HepG2 (cell line): ENCODE measurements at regions not wholly inside any gene's neighbourhood (a gene's known extent, or its start where the extent isn't known, plus 50 kb on each side); places are given as distances from the start of the nearest gene placed in this dataset.

Experiments used
- GABPB1 ChIP-seq: IDR thresholded peaks from 2 replicates; pipeline ENCODE4 v1.6.1; 2016; ENCODE audit warnings: mild to moderate bottlenecking, missing genetic modification reagents, moderate library complexity, missing compliant biosample characterization
- RAD21 ChIP-seq: fragments of 450-650 bp; formaldehyde crosslinking; IDR thresholded peaks from 2 replicates; pipeline ENCODE4 v1.5.0; 2020; ENCODE audit warnings: mild to moderate bottlenecking
- ZBTB21 ChIP-seq: sonication (generic); formaldehyde crosslinking; IDR thresholded peaks from 2 replicates; pipeline ENCODE4 v1.4.0; 2020; ENCODE audit warnings: missing genetic modification reagents
- ZNF274 ChIP-seq: sonication (generic); formaldehyde crosslinking; IDR thresholded peaks from 2 replicates; pipeline ENCODE4 v1.5.1; 2020; ENCODE audit warnings: mild to moderate bottlenecking, missing genetic modification reagents
- TF ChIP-seq, protein P1 (sequence below): sonication (generic); formaldehyde crosslinking; IDR thresholded peaks from 2 replicates; pipeline ENCODE4 v1.5.0; 2020; ENCODE audit warnings: mild to moderate bottlenecking, missing genetic modification reagents, moderate library complexity
- TF ChIP-seq, protein P2 (sequence below): sonication (generic); formaldehyde crosslinking; IDR thresholded peaks from 2 replicates; pipeline ENCODE4 v1.4.0; 2020; ENCODE audit warnings: missing genetic modification reagents
- TF ChIP-seq, protein P3 (sequence below): sonication (generic); formaldehyde crosslinking; conservative IDR thresholded peaks from 2 replicates; pipeline ENCODE4 v1.4.0; 2020; ENCODE audit warnings: missing genetic modification reagents

DNA sequence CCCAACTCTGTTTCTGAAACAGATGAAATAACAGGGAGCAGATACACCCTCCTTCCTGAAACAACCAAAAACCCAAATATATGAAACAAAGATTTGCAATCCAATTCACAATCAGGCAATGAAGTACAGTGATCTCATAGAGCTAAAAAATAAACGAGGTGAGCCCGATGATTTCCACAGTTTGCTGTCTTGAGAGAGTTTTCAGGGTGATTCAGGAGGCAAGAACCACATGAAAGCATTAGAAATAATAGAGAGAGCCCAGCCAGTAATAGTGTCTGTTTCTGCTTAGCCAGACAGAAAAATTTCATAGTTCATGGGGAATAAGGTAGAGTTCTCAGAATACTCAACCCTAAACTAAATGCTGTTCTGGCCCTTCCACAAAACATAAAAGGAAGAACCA is 296.2 kb downstream of the PDHA2 start:
- no peak for TF ChIP-seq ZBTB21 (CRISPR knock-in tag)
- TF ChIP-seq, protein P1, sequence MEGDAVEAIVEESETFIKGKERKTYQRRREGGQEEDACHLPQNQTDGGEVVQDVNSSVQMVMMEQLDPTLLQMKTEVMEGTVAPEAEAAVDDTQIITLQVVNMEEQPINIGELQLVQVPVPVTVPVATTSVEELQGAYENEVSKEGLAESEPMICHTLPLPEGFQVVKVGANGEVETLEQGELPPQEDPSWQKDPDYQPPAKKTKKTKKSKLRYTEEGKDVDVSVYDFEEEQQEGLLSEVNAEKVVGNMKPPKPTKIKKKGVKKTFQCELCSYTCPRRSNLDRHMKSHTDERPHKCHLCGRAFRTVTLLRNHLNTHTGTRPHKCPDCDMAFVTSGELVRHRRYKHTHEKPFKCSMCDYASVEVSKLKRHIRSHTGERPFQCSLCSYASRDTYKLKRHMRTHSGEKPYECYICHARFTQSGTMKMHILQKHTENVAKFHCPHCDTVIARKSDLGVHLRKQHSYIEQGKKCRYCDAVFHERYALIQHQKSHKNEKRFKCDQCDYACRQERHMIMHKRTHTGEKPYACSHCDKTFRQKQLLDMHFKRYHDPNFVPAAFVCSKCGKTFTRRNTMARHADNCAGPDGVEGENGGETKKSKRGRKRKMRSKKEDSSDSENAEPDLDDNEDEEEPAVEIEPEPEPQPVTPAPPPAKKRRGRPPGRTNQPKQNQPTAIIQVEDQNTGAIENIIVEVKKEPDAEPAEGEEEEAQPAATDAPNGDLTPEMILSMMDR (CRISPR knock-in tag) = no peak
- TF ChIP-seq, protein P2, sequence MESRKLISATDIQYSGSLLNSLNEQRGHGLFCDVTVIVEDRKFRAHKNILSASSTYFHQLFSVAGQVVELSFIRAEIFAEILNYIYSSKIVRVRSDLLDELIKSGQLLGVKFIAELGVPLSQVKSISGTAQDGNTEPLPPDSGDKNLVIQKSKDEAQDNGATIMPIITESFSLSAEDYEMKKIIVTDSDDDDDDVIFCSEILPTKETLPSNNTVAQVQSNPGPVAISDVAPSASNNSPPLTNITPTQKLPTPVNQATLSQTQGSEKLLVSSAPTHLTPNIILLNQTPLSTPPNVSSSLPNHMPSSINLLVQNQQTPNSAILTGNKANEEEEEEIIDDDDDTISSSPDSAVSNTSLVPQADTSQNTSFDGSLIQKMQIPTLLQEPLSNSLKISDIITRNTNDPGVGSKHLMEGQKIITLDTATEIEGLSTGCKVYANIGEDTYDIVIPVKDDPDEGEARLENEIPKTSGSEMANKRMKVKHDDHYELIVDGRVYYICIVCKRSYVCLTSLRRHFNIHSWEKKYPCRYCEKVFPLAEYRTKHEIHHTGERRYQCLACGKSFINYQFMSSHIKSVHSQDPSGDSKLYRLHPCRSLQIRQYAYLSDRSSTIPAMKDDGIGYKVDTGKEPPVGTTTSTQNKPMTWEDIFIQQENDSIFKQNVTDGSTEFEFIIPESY (CRISPR knock-in tag) = no peak
- no peak for TF ChIP-seq ZNF274 (CRISPR knock-in tag)
- TF ChIP-seq RAD21 (CRISPR knock-in tag) = no peak
- TF ChIP-seq, protein P3, sequence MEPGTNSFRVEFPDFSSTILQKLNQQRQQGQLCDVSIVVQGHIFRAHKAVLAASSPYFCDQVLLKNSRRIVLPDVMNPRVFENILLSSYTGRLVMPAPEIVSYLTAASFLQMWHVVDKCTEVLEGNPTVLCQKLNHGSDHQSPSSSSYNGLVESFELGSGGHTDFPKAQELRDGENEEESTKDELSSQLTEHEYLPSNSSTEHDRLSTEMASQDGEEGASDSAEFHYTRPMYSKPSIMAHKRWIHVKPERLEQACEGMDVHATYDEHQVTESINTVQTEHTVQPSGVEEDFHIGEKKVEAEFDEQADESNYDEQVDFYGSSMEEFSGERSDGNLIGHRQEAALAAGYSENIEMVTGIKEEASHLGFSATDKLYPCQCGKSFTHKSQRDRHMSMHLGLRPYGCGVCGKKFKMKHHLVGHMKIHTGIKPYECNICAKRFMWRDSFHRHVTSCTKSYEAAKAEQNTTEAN (CRISPR knock-in tag) = no peak
- TF ChIP-seq GABPB1 (CRISPR knock-in tag) = no peak
